ENCODE measurements at regions not wholly inside any gene's neighbourhood (a gene's known extent, or its start where the extent isn't known, plus 50 kb on each side); places are given as distances from the start of the nearest gene placed in this dataset.

DNA sequence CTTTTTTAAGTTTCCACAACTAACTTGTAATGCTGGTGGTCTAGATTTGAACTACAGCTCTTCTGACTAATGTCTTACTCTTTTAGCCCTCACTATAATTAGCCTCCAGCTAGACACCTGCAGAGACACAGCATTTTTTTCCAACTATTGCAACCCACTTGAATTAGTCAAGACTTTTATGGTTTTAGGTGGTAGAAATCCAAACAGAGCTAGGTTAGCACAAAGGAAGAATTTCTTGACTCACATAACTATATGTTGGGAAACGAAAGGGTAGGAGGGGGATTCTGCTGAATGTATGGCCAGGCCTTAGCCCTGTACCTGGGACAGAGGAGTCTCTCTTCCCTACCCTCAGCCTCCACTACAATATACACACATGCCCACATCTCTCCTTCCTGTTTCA, 586.1 kb downstream of the INHBA start:
- TF ChIP-seq CTCF (IDR thresholded peaks at IDR 0.05) = no peak
- TF ChIP-seq POLR2A (IDR thresholded peaks at IDR 0.05) = no peak
